HG03439 (cell line): ENCODE measurements at regions not wholly inside any gene's neighbourhood (a gene's known extent, or its start where the extent isn't known, plus 50 kb on each side); places are given as distances from the start of the nearest gene placed in this dataset.

Source experiments
- ATAC-seq: cut with Tn5 transposase; IDR thresholded peaks from one replicate; pipeline ENCODE4 v1.9.1; 2021; ENCODE audit warnings: mild to moderate bottlenecking, moderate library complexity; ENCODE audit not compliant: unreplicated experiment

GRCh38 chr9:120151149-120151548 is 428.8 kb downstream of the CDK5RAP2 start:
- ATAC-seq: no peak

GRCh38 chr9:120138955-120139354 is 441.0 kb downstream of the CDK5RAP2 start:
- no peak for ATAC-seq

- ATAC-seq: no peak
Measured at GRCh38 chr9:120137186-120137840, 442.7 kb downstream of the CDK5RAP2 start.

DNA sequence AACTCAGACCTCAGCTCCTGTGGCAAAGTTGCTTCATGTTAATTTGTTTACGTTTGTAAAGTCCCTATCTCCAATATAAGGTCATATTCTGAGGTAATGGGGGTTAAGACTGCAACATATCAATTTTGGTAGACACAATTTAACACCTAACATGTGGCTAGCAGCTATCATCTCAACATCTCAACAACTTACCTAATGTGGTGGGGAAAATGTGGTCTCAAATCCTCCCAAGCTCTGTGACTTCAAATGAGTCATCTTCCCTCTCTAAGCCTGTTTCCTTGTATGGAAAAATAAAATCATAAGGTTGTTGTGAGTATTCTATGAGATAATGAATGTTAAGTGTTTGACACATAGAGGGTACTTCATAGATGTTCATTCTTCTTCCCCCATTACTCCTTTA is 443.3 kb downstream of the CDK5RAP2 start:
- no peak for ATAC-seq

GRCh38 chr9:120117081-120117480 is 462.9 kb downstream of the CDK5RAP2 start:
- no peak for ATAC-seq

DNA sequence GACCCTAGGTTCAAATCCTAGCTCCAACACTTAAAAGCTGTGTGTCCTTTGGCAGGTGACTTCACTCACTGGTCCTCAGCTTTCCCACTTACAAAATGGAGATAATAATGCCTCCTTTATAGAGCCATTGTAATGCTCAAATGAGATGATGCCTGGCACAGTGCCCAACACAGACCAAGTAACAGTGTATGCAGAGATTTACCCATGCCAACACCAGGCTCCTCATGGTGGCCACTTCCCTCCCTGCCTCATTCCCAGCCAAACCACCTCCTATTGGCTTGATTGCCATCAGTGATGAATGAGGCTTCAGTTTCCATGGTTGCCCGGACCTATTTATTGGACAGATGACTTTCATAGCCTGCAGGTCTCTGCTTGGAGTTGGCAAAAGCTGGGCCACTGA is 469.4 kb downstream of the CDK5RAP2 start:
- no peak for ATAC-seq

- no peak for ATAC-seq
Measured at GRCh38 chr9:120109242-120109641, 470.7 kb downstream of the CDK5RAP2 start.

DNA sequence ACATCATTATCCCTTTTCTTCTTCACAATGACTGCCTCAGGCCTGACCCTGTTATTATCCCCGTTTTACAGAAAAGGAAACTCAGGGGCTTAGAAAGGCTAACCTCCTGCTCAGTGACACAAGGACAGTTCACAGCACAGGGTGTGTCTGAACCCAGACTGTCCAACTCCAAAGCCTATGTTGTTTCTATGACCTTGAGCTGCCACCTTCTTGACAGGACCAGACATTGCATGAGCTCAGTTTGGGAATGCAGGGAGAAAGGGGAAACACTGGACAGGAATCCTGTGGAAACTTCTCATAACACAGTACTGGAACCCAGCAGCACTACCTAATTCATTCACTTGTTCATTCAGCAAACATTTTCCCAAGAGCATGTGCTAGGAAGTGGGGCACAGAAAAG is 472.8 kb downstream of the CDK5RAP2 start:
- ATAC-seq: no peak

GRCh38 chr9:120104771-120105170 is 475.2 kb downstream of the CDK5RAP2 start:
- ATAC-seq: no peak

DNA sequence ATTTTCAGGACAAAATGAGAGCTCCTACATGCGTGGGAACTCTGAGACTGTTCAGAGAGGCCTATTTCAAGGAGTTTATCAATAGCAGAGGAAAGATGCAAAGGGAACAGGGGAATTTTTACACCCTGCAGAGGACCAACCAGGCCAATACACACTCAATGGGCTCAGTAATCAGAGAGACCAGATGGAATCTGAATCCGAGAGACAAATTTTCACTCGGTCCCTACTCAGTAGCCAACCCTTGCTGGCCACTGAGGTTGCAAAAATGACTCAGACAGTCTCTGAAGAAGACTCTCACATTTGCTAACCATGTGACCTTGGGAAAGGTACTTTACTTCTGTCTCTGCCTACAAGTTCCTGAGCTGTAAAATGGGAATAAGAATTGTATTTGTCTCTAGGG is 479.4 kb downstream of the CDK5RAP2 start:
- no peak for ATAC-seq

- no peak for ATAC-seq
Measured at GRCh38 chr9:120099065-120099464, 480.9 kb downstream of the CDK5RAP2 start.

DNA sequence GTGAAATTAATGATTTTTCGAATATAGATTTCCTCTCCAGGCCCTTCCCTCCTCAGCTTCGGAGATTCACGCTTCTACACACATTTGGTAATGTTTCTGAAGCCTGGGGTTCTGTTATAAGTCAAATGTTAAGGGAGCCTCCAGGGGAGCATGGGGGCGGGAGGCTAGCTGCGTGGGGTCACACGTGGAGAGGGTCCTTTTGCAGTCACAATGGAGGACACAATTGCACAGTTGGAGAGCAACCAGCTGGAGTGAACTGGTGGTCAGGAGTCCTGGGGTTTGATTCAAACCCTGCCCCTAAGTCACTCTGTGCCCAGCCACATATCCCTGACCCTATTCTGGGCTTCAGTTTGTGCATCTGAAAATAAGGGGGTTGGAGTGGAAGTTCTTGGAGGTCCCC is 481.4 kb downstream of the CDK5RAP2 start:
- no peak for ATAC-seq

DNA sequence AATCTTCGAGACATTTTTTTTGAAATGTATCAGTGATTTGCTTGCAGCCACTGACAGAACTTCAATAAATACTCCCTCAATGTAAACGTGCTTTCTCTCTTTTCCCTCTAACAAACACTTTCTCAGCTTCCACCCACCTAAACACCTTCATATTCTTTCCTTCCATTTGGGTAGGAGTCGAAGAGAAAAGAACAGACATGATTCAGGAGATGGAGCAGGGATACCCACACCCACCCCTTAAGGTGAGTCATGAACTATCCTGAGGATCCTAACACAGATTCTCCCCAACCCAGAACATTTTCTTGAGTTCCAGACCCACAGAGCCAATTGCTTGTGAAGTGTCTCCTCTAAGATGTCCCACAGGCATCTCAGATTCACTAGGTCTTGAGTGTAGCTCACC is 488.8 kb downstream of the CDK5RAP2 start:
- ATAC-seq: no peak

DNA sequence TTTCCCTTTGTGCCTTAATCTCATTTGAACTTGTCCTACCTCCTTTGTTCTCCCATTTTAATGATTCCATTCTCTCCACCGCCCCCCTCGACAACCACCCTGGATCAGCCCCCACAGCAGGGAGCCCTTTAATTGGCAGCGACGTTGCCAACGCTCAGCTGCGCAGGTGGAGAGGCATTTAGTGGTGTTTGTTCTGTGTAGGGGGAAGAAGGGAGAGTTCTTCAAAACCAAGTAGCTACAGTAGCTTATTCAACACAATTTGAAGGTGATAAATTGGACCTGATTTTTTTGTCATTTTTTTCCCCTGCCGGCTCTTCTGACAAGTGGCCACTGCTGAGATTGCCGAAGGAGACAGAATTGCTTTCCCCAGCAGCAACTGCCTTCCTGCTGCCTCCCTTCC is 499.1 kb downstream of the CDK5RAP2 start:
- no peak for ATAC-seq

- no peak for ATAC-seq
Measured at GRCh38 chr9:120078112-120078511, 501.9 kb downstream of the CDK5RAP2 start.

DNA sequence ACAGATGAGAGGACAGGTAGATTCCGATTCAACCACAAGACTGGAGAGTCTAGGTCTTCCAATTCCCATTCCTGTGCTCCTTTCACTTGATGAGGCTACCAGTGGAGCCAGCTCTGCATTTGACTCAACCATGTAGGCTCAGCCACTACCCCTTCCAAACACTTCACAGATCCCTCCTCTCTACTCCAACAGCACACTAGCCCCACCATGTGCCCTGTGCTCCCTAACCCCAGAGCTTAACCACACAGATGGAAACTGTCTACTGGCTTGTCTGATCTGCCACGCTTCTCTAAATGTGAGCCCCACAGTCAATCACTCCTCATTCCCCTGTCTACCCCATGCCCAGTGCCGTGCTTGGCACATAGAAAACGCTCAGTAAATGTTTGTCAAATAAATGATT is 508.2 kb downstream of the CDK5RAP2 start:
- no peak for ATAC-seq

GRCh38 chr9:120066315-120066714 is 513.7 kb downstream of the CDK5RAP2 start:
- no peak for ATAC-seq

GRCh38 chr9:120065151-120065550 is 514.8 kb downstream of the CDK5RAP2 start:
- ATAC-seq: no peak

DNA sequence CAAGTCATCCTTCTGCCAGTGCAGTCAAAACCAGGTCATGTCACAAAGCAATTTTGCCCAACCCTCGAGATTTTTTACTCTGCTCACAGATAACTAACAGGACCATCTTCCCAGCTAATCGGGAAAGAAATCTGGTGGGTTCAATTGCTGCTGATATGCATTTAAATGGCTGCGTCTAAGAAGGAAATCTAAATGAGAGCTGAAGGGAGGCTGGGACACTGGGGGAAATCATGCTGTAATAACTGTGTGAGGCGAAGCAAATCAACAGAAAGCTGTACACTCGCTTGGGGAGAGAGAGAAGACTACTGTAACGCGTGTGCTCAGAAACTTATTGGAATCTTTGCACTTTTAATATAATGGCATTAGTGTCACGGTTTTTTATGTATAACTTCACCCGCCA is 535.0 kb downstream of the CDK5RAP2 start:
- ATAC-seq: no peak

- ATAC-seq: no peak
Measured at GRCh38 chr9:120043448-120043847, 536.5 kb downstream of the CDK5RAP2 start.

GRCh38 chr9:120040896-120041295 is 539.1 kb downstream of the CDK5RAP2 start:
- ATAC-seq: no peak

GRCh38 chr9:120038342-120038741 is 541.6 kb downstream of the CDK5RAP2 start:
- ATAC-seq: no peak

DNA sequence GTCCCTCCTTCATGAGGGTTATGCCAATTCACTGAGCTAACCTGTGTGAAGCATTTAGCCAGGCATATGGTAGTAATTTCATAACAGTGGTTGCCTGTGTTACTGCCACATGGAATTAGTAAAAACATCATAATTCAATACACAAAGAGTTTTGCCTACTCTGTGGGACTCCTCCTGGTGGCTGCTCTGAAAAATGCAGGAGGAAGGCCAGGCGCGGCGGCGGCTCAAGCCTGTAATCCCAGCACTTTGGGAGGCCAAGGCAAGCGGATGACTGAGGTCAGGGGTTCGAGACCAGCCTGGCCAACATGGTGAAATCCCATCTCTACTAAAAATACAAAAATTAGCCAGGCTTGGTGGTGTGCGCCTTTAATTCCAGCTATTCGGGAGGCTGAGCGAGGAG is 547.3 kb downstream of the CDK5RAP2 start:
- ATAC-seq: no peak
